WTC11 (cell line): ENCODE measurements at regions not wholly inside any gene's neighbourhood (a gene's known extent, or its start where the extent isn't known, plus 50 kb on each side); places are given as distances from the start of the nearest gene placed in this dataset.

ENCODE experiments used
- FOXK1 ChIP-seq: sonication (generic); formaldehyde crosslinking; IDR thresholded peaks from 2 replicates; pipeline ENCODE4 v1.8.0; 2022; ENCODE audit warnings: mild to moderate bottlenecking, moderate library complexity, missing genetic modification reagents
- NR2C2 ChIP-seq: sonication (generic); formaldehyde crosslinking; IDR thresholded peaks from 2 replicates; pipeline ENCODE4 v1.8.0; 2022; ENCODE audit warnings: mild to moderate bottlenecking, missing genetic modification reagents
- SP1 ChIP-seq: sonication (generic); formaldehyde crosslinking; conservative IDR thresholded peaks from 2 replicates; pipeline ENCODE4 v1.8.1; 2022; ENCODE audit warnings: missing genetic modification reagents
- USF1 ChIP-seq: sonication (generic); formaldehyde crosslinking; IDR thresholded peaks from 2 replicates; pipeline ENCODE4 v1.8.0; 2022; ENCODE audit warnings: mild to moderate bottlenecking, missing genetic modification reagents
- ZNF263 ChIP-seq: sonication (generic); formaldehyde crosslinking; IDR thresholded peaks from 2 replicates; pipeline ENCODE4 v1.8.1; 2022; ENCODE audit warnings: low read depth, mild to moderate bottlenecking, moderate library complexity, missing genetic modification reagents
- TF ChIP-seq, protein P1 (sequence below): fragments of 200-600 bp; IDR thresholded peaks from 2 replicates; pipeline ENCODE4 v1.8.0; 2022; ENCODE audit warnings: antibody characterized with exemption

DNA sequence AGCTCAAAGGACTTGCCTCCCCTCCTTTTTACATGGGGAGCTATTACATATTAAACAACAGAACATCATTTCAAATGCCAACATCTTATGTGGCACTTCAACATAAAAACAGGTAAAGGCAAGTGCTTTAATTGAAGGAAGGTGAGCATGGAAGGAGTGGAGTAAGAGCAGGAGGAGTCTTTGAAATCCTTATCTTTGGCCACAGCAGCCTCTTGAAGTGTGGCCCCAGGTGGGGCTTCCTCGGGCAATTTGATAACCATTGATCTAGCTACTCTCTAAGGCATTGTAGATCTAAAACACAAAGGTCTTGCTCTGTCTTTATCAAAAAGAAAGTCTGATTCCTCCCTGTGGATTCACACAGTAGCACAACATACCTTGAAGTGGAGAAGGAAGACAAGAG, 70.9 kb upstream of the PPP2R5A start:
- TF ChIP-seq, protein P1, sequence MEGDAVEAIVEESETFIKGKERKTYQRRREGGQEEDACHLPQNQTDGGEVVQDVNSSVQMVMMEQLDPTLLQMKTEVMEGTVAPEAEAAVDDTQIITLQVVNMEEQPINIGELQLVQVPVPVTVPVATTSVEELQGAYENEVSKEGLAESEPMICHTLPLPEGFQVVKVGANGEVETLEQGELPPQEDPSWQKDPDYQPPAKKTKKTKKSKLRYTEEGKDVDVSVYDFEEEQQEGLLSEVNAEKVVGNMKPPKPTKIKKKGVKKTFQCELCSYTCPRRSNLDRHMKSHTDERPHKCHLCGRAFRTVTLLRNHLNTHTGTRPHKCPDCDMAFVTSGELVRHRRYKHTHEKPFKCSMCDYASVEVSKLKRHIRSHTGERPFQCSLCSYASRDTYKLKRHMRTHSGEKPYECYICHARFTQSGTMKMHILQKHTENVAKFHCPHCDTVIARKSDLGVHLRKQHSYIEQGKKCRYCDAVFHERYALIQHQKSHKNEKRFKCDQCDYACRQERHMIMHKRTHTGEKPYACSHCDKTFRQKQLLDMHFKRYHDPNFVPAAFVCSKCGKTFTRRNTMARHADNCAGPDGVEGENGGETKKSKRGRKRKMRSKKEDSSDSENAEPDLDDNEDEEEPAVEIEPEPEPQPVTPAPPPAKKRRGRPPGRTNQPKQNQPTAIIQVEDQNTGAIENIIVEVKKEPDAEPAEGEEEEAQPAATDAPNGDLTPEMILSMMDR, result no peak
- no peak for TF ChIP-seq SP1 (CRISPR knock-in tag)
- TF ChIP-seq NR2C2 (CRISPR knock-in tag), result no peak
- TF ChIP-seq ZNF263 (CRISPR knock-in tag), result no peak
- TF ChIP-seq USF1 (CRISPR knock-in tag), result no peak
- no peak for TF ChIP-seq FOXK1
